SHP77 treated with DMSO at 0.1 percent for 48 hours (cell line): ENCODE measurements at regions not wholly inside any gene's neighbourhood (a gene's known extent, or its start where the extent isn't known, plus 50 kb on each side); places are given as distances from the start of the nearest gene placed in this dataset.

Experiments used
- DNase-seq: peaks from one replicate; lab custom pipeline; 2025; lab: John Stamatoyannopoulos, UW

- DNase-seq, result no peak
Observed at GRCh38 chr1:112788054-112788453, 72.9 kb upstream of the PPM1J start.

DNA sequence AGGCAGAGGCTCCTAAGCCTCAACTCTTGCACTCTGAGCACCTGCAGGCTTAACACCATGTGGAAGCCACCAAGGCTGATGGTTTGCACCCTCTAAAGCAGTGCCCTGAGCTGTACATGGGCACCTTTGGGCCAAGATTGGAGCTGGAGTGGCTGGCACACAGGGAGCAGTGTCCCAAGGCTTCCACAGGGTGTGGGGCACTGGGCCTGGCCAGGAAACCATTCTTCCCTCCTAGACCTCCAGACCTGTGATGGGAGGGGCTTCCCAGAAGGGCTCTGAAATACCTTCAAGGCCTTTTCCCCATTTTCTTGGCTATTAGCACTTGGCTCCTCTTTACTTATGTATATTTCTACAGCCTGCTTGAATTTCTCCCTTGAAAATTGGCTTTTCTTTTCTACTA lies 67.9 kb upstream of the PPM1J start:
- no peak for DNase-seq

- no peak for DNase-seq
Observed at GRCh38 chr1:112779665-112780526, 64.8 kb upstream of the PPM1J start.

DNA sequence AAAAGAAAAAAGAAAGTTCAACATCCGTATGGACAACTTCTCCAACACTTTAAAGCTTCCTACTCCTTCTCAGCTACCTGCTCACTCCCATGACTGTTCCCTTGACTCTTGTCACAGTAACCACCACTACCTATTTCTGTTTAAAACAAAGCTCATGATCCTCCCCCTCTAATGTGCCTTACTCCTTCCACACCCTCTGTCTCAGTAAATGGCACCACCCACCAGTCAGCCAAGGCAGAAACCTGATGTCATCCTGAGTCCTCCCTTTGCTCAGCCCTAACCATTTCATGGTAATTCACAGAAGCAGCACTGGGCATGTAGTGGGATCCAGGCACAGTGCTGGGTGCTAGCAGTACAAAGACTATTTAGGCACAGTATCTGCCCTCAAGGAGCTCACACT lies 63.0 kb upstream of the PPM1J start:
- DNase-seq, result no peak

- no peak for DNase-seq
Observed at GRCh38 chr1:112776688-112777087, 61.6 kb upstream of the PPM1J start.

DNA sequence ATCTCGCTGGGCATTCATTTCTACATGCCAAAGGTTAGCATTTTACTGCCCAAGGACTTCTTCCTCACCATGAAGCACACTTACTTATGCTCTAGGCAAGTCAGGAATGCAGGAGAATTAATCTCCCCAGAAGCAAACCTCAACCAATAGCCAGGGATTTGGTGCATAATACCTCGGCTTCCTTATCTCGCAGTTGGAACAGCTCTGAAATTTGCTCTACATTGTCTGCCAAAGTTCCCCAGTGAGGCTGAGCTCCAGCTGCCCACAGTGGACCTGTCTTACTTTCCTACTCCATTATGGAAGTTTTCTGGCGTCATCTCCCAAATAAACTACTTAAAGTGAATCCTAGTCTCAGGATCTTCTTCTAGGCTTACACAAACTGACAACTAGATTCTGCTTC lies 57.6 kb upstream of the PPM1J start:
- DNase-seq, result no peak

GRCh38 chr1:112770724-112771123 lies 55.6 kb upstream of the PPM1J start:
- no peak for DNase-seq

- DNase-seq, result no peak
Observed at GRCh38 chr1:112769611-112770010, 54.5 kb upstream of the PPM1J start.

GRCh38 chr1:112767646-112768045 lies 52.5 kb upstream of the PPM1J start:
- no peak for DNase-seq
